GM23338 (cell line): ENCODE measurements at regions not wholly inside any gene's neighbourhood (a gene's known extent, or its start where the extent isn't known, plus 50 kb on each side); places are given as distances from the start of the nearest gene placed in this dataset.

Experiments
- ATAC-seq: fragments of 200-7000 bp; cut with Tn5 transposase; 3 replicates; pipeline ENCODE4 v1.9.1; 2020
- DNase-seq: peaks from one replicate; pipeline ENCODE4 v3.0.0-alpha.2; 2015; ENCODE audit warnings: low spot score
- H2AFZ ChIP-seq: fragments of 200-600 bp; sonication (generic); 2 replicates; pipeline ENCODE4 v1.8.0; 2016; ENCODE audit warnings: antibody characterized with exemption, mild to moderate bottlenecking, moderate library complexity
- H3F3A ChIP-seq: fragments of 200-600 bp; sonication (generic); replicated peaks from 2 replicates; pipeline ENCODE4 v1.8.0; 2017; ENCODE audit warnings: antibody characterized with exemption, mixed run types, low read depth
- H3K27ac ChIP-seq: fragments of 200-600 bp; sonication (generic); 2 replicates; pipeline ENCODE4 v1.6.1; 2016; ENCODE audit warnings: low read depth
- H3K27me3 ChIP-seq: fragments of 200-600 bp; sonication (generic); 2 replicates; pipeline ENCODE4 v1.8.0; 2016; ENCODE audit warnings: mild to moderate bottlenecking, mixed run types, moderate library complexity; ENCODE audit not compliant: insufficient read depth
- H3K36me3 ChIP-seq: fragments of 200-600 bp; sonication (generic); 2 replicates; pipeline ENCODE4 v1.8.0; 2016; ENCODE audit warnings: mild to moderate bottlenecking; ENCODE audit not compliant: insufficient read depth
- H3K4me1 ChIP-seq: fragments of 200-600 bp; sonication (generic); 2 replicates; pipeline ENCODE4 v1.8.0; 2016; ENCODE audit warnings: mild to moderate bottlenecking, moderate library complexity; ENCODE audit not compliant: insufficient read depth
- H3K4me2 ChIP-seq: fragments of 200-600 bp; sonication (generic); 2 replicates; pipeline ENCODE4 v1.7.1; 2017; ENCODE audit warnings: mixed run types
- H3K4me3 ChIP-seq: fragments of 200-600 bp; sonication (generic); 2 replicates; pipeline ENCODE4 v1.6.1; 2016; ENCODE audit warnings: mixed run types
- H3K79me2 ChIP-seq: fragments of 200-600 bp; sonication (generic); replicated peaks from 2 replicates; pipeline ENCODE4 v1.8.0; 2017; ENCODE audit warnings: mild to moderate bottlenecking; ENCODE audit not compliant: insufficient read depth
- H3K9me2 ChIP-seq: fragments of 200-600 bp; sonication (generic); 2 replicates; pipeline ENCODE4 v1.8.0; 2017; ENCODE audit not compliant: insufficient read depth
- H4K20me1 ChIP-seq: fragments of 200-600 bp; sonication (generic); replicated peaks from 2 replicates; pipeline ENCODE4 v1.8.0; 2017; ENCODE audit warnings: mild to moderate bottlenecking; ENCODE audit not compliant: insufficient read depth
- H3K27ac Mint-ChIP-seq: 2 replicates; pipeline ENCODE4 v1.8.0; 2020; ENCODE audit warnings: inconsistent platforms, mild to moderate bottlenecking, moderate library complexity, mixed read lengths
- H3K27me3 Mint-ChIP-seq: 3 replicates; pipeline ENCODE4 v1.8.0; 2022; ENCODE audit warnings: low read depth, mild to moderate bottlenecking, moderate library complexity, mixed read lengths, inconsistent platforms; ENCODE audit not compliant: insufficient read depth, poor library complexity
- H3K36me3 Mint-ChIP-seq: 3 replicates; pipeline ENCODE4 v1.8.0; 2021; ENCODE audit warnings: low read depth, mild to moderate bottlenecking, inconsistent platforms, moderate library complexity, mixed read lengths
- H3K4me1 Mint-ChIP-seq: 3 replicates; pipeline ENCODE4 v1.8.0; 2020; ENCODE audit warnings: mild to moderate bottlenecking, inconsistent platforms, mixed read lengths
- H3K4me3 Mint-ChIP-seq: 3 replicates; pipeline ENCODE4 v1.8.0; 2021; ENCODE audit warnings: moderate library complexity, mild to moderate bottlenecking, inconsistent platforms, mixed read lengths
- H3K9me3 Mint-ChIP-seq: 3 replicates; pipeline ENCODE4 v1.8.0; 2020; ENCODE audit warnings: moderate library complexity, mild to moderate bottlenecking, inconsistent platforms, mixed read lengths
- EZH2phosphoT487 ChIP-seq: fragments of 200-600 bp; sonication (generic); IDR thresholded peaks from one replicate; pipeline ENCODE4 v1.8.1; 2018; ENCODE audit warnings: antibody characterized with exemption; ENCODE audit not compliant: unreplicated experiment
- NANOG ChIP-seq: IDR thresholded peaks from 2 replicates; pipeline ENCODE4 v1.6.1; 2016; ENCODE audit warnings: antibody characterized with exemption, borderline replicate concordance
- ZNF114 ChIP-seq: fragments of 250-450 bp; sonication (Bioruptor Pico); IDR thresholded peaks from 2 replicates; pipeline ENCODE4 v1.5.0; 2020; ENCODE audit warnings: mild to moderate bottlenecking, moderate library complexity
- ZNF331 ChIP-seq: fragments of 250-450 bp; sonication (Bioruptor Pico); IDR thresholded peaks from 2 replicates; pipeline ENCODE4 v1.5.0; 2020; ENCODE audit warnings: low read depth, mild to moderate bottlenecking, moderate library complexity
- TF ChIP-seq, protein P1 (sequence below): fragments of 250-450 bp; sonication (Bioruptor Pico); IDR thresholded peaks from 2 replicates; pipeline ENCODE4 v1.5.0; 2020; ENCODE audit warnings: mild to moderate bottlenecking, moderate library complexity
- TF ChIP-seq, protein P2 (sequence below): IDR thresholded peaks from 2 replicates; pipeline ENCODE4 v1.6.1; 2016; ENCODE audit warnings: antibody characterized with exemption

DNA sequence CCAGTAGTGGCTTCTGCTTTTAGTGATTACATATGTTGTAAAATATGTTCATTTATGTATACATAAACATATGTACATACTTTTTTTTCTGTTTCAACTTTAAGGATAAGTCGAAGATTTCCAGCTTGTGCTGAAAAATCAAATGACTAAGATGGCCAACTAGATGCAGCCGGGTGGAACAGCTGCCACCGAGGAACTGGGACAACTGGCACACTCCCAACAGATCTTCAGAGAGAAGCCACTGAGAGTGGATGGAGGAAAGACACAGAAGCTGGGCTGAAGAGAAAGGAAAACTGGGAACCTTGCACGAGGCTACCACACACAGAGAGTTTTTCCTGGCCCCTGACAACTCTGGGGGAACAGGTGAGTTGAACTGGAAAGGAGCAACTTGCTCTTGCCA lies 207.5 kb downstream of the FAM47B start (continued):
- TF ChIP-seq, protein P1, sequence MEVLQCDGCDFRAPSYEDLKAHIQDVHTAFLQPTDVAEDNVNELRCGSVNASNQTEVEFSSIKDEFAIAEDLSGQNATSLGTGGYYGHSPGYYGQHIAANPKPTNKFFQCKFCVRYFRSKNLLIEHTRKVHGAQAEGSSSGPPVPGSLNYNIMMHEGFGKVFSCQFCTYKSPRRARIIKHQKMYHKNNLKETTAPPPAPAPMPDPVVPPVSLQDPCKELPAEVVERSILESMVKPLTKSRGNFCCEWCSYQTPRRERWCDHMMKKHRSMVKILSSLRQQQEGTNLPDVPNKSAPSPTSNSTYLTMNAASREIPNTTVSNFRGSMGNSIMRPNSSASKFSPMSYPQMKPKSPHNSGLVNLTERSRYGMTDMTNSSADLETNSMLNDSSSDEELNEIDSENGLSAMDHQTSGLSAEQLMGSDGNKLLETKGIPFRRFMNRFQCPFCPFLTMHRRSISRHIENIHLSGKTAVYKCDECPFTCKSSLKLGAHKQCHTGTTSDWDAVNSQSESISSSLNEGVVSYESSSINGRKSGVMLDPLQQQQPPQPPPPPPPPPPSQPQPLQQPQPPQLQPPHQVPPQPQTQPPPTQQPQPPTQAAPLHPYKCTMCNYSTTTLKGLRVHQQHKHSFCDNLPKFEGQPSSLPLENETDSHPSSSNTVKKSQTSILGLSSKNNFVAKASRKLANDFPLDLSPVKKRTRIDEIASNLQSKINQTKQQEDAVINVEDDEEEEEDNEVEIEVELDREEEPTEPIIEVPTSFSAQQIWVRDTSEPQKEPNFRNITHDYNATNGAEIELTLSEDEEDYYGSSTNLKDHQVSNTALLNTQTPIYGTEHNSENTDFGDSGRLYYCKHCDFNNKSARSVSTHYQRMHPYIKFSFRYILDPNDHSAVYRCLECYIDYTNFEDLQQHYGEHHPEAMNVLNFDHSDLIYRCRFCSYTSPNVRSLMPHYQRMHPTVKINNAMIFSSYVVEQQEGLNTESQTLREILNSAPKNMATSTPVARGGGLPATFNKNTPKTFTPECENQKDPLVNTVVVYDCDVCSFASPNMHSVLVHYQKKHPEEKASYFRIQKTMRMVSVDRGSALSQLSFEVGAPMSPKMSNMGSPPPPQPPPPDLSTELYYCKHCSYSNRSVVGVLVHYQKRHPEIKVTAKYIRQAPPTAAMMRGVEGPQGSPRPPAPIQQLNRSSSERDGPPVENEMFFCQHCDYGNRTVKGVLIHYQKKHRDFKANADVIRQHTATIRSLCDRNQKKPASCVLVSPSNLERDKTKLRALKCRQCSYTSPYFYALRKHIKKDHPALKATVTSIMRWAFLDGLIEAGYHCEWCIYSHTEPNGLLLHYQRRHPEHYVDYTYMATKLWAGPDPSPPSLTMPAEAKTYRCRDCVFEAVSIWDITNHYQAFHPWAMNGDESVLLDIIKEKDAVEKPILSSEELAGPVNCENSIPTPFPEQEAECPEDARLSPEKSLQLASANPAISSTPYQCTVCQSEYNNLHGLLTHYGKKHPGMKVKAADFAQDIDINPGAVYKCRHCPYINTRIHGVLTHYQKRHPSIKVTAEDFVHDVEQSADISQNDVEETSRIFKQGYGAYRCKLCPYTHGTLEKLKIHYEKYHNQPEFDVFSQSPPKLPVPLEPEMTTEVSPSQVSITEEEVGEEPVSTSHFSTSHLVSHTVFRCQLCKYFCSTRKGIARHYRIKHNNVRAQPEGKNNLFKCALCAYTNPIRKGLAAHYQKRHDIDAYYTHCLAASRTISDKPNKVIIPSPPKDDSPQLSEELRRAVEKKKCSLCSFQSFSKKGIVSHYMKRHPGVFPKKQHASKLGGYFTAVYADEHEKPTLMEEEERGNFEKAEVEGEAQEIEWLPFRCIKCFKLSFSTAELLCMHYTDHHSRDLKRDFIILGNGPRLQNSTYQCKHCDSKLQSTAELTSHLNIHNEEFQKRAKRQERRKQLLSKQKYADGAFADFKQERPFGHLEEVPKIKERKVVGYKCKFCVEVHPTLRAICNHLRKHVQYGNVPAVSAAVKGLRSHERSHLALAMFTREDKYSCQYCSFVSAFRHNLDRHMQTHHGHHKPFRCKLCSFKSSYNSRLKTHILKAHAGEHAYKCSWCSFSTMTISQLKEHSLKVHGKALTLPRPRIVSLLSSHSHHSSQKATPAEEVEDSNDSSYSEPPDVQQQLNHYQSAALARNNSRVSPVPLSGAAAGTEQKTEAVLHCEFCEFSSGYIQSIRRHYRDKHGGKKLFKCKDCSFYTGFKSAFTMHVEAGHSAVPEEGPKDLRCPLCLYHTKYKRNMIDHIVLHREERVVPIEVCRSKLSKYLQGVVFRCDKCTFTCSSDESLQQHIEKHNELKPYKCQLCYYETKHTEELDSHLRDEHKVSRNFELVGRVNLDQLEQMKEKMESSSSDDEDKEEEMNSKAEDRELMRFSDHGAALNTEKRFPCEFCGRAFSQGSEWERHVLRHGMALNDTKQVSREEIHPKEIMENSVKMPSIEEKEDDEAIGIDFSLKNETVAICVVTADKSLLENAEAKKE (CRISPR knock-in tag), result no peak
- TF ChIP-seq, protein P2, sequence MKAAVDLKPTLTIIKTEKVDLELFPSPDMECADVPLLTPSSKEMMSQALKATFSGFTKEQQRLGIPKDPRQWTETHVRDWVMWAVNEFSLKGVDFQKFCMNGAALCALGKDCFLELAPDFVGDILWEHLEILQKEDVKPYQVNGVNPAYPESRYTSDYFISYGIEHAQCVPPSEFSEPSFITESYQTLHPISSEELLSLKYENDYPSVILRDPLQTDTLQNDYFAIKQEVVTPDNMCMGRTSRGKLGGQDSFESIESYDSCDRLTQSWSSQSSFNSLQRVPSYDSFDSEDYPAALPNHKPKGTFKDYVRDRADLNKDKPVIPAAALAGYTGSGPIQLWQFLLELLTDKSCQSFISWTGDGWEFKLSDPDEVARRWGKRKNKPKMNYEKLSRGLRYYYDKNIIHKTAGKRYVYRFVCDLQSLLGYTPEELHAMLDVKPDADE, result no peak
- TF ChIP-seq EZH2phosphoT487 (no peak), NANOG (no peak), ZNF331 (CRISPR knock-in tag) (no peak)

- no peaks in the 10 kb centered on the region for H4K20me1 ChIP-seq
- no peaks in the 10 kb centered on the region for H3K27me3 Mint-ChIP-seq
- no peaks in the 10 kb centered on the region for H3K4me1 ChIP-seq
- TF ChIP-seq, protein P1 (CRISPR knock-in tag), result no peak
- TF ChIP-seq EZH2phosphoT487 (no peak), NANOG (no peak), ZNF114 (no peak)
- TF ChIP-seq, protein P2, result no peak
Observed at GRCh38 chrX:35150642-35151239, 208.1 kb downstream of the FAM47B start.

More at GRCh38 chrX:35150642-35151239, 208.1 kb downstream of the FAM47B start:
- no peak for ATAC-seq
- DNase-seq, result no peak
- Histone ChIP-seq H3K9me2 (no peaks in the 10 kb centered on the region), H3K36me3 (no peaks in the 10 kb centered on the region), H3K27ac (no peak overlapping the region), H2AFZ (no peak overlapping the region), H3F3A (no peaks in the 10 kb centered on the region), H3K27me3 (no peaks in the 10 kb centered on the region), H3K79me2 (no peaks in the 10 kb centered on the region), H3K4me3 (no peak overlapping the region), H3K4me2 (no peak overlapping the region)
- no peaks in the 10 kb centered on the region for H3K9me3 Mint-ChIP-seq
- no peaks in the 10 kb centered on the region for H3K36me3 Mint-ChIP-seq
- no peak overlapping the region for H3K4me3 Mint-ChIP-seq
- peaks cover 7% of the 10 kb centered on the region for H3K4me1 Mint-ChIP-seq
- no peak overlapping the region for H3K27ac Mint-ChIP-seq
